Activated CD4-positive, alpha-beta T cell treated with anti-CD3 and anti-CD28 coated beads, Interleukin-2, Interleukin-6, amounts not matched to agents 100 ng/mL and 50 ng/mL, durations not matched to agents 16 hours and 8 hours (primary cell): ENCODE measurements at regions not wholly inside any gene's neighbourhood (a gene's known extent, or its start where the extent isn't known, plus 50 kb on each side); places are given as distances from the start of the nearest gene placed in this dataset.
"Not testable (repeated sequence)": the region's sequence is repeated elsewhere in the genome, so short reads cannot be mapped to it uniquely, and the experiment has no call there.

Experiments
- DNase-seq: peaks from one replicate; pipeline ENCODE4 v3.0.0-alpha.2; 2020

GRCh38 chr6:133129556-133129955 lies 111.6 kb upstream of the EYA4 start:
- DNase-seq = no peak

DNA sequence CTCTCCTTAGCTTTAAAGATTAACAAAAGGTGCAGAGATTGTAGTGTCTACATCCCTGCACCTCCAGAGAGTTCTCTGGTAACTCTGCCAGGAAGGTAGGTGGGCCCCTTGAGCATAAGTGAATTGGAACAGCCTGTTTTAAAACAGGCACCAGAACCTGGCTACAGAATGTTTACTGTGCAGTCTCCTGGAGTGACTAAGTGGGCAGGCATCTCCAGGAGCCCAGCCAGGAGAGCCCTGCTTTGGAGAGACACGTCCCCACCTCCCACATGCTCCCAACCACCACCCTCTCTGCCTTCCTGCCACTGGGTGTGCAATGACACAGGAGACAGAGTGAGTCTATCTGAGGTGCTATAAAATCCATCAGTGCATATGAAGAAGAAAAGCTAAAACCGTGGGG lies 110.3 kb upstream of the EYA4 start:
- DNase-seq = no peak

GRCh38 chr6:133131621-133132465 lies 109.3 kb upstream of the EYA4 start:
- no peak for DNase-seq

GRCh38 chr6:133132466-133132971 lies 108.6 kb upstream of the EYA4 start:
- DNase-seq = no peak

GRCh38 chr6:133136177-133136880 lies 104.8 kb upstream of the EYA4 start:
- DNase-seq = no peak

DNA sequence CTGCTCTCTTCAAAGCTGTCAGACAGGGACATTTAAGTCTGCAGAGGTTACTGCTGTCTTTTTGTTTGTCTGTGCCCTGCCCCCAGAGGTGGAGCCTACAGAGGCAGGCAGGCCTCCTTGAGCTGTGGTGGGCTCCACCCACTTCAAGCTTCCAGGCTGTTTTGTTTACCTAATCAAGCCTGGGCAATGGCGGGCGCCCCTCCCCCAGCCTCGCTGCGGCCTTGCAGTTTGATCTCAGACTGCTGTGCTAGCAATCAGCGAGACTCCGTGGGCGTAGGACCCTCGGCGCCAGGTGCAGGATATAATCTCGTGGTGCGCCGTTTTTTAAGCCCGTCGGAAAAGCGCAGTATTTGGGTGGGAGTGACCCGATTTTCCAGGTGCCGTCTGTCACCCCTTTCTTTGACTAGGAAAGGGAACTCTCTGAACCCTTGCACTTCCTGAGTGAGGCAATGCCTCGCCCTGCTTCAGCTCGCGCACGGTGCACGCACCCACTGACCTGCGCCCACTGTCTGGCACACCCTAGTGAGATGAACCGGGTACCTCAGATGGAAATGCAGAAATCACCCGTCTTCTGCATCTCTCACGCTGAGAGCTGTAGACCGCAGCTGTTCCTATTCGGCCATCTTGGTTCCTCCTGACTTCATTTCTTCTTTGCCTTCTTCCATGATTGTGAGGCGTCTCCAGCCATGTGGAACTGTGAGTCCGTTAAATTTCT lies 93.5 kb upstream of the EYA4 start:
- not testable (repeated sequence) for DNase-seq

DNA sequence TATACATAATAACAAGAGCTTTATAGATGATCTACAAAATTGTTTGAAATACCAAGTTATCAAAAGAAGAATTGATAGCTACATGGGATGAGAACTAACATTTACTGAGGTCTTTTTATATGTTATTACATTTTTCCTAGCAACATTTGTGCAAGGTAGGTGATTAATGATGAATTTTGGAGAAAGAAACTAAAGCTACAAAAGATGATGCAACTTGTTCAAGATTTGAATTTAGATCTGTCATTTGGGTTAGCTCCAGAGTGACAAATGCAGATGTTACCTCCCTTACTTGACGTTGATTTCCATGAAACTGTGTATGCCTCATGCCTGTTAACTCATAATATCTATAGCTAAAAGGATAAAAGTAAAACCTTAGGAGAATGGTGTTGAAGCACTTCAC lies 84.5 kb upstream of the EYA4 start:
- no peak for DNase-seq

GRCh38 chr6:133157995-133158394 lies 83.2 kb upstream of the EYA4 start:
- no peak for DNase-seq

DNA sequence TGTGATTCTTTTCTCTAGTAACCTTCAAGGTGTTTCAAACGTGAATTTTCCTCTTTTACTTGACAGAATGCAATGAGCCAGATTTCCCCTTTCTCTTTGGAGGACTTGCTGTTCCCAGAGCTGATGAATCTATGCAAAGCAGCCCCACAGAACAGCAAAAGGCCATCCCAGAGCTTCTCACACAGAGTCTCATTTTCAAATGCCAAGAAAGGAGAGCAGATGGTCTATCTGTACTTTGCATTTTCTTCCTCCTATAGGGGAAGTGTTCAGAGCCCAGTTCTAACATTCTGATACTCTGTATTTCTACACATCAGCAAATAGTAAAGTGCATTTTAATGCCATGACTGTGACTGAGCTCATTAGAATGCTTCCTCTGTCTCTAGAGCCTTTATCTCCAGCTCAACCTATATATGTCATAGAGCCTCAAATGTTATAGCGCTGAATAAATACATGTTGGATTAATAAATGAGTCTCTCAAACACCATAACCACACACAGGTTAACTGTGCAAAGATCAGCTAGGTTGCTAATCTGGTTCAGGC lies 81.8 kb upstream of the EYA4 start:
- no peak for DNase-seq

DNA sequence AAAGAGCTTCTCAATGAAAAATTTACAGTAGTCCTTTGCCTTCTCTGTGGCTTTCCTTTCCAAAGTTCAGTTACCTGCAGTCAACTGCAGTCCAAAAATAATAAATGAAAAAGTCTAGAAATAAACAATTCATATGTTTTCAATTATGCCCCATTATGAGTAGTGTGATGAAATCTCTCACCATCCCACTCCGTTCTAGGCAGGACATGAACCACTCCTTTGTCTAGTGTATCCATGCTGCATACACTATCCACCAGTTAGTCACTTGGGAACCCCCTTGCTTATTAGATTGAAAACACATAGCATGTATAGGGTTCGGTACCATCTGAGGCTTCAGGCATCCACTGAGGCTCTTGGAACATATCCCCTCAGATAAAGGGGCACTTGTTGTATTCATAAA lies 80.6 kb upstream of the EYA4 start:
- no peak for DNase-seq

GRCh38 chr6:133165235-133165634 lies 75.9 kb upstream of the EYA4 start:
- no peak for DNase-seq

DNA sequence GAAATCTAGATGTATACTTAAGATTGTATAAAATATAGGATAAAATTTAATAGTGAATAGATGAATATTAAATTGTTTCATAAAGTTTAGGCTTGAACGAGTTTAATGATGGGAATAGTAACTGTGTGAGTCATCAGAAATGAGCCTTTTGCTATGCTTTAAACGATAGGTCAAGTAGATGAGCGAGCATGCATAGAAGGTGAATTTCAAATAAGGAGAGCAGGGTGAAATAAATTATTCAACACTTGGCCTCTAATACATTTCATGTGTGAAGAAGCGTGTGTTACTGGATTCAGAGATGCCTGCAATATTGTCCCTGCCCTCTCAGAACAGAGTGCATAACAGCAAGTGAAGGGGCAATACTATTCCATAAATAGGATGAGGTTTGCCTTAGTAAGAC lies 74.4 kb upstream of the EYA4 start:
- DNase-seq = no peak

DNA sequence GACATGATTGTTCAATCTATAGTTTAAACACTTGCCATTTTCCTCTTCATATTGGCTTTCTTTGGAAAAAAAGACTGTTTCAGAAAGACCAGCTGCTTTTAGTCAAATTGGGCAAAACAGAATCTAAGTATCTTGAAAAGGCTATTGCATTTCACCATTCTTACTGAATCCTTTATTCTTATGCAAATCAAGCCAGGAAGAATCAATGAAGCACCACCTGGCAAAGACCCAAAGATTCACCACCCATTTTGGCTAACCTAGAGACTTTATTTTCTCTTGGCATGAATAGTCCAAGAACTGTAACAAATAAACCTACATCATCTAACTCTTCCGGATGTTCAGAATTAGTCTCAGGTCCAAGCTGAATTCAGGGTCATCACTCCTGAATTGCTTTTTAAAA lies 71.3 kb upstream of the EYA4 start:
- no peak for DNase-seq

DNA sequence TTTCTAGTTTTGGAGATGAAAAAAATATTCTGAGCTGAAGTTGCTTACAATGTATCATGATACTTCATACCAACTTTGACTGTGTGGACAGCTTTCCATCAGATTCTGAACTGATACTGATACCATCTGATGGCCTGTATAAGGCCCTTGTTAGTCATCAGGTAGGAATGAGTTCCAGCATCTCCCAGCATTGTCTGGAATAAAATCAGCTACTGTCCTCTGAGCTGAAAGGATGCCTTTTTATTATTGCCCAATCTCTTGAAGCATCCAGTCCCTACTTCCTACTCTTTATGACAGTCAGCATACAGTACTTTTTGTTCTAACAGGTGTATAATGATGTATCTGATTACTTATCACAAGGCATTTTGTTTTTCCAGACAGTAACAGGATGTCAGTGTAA lies 70.6 kb upstream of the EYA4 start:
- DNase-seq = no peak

GRCh38 chr6:133171989-133172604 lies 69.1 kb upstream of the EYA4 start:
- DNase-seq = no peak

- DNase-seq = no peak
Observed at GRCh38 chr6:133173276-133173675, 67.9 kb upstream of the EYA4 start.

GRCh38 chr6:133179481-133179880 lies 61.7 kb upstream of the EYA4 start:
- no peak for DNase-seq

DNA sequence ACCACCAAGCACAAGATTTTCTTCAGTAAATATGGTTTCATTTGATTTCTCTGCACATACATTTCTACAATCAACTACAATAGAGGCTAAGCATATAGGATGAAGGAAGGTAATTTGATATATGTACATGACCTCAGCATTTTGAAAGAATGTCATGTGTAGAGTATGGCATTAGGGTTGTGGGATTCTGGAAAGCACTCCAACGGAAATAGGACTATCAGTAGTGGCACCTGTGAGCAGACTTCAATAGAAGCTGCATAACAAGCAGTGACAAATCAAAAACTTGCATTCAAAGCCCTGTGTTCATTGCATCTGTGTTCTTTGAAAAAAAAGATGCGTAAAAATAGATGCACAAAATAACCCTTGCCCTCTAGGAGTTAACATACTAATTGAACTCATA lies 57.5 kb upstream of the EYA4 start:
- no peak for DNase-seq

GRCh38 chr6:133184798-133185372 lies 56.3 kb upstream of the EYA4 start:
- DNase-seq = peak; percentile 10

DNA sequence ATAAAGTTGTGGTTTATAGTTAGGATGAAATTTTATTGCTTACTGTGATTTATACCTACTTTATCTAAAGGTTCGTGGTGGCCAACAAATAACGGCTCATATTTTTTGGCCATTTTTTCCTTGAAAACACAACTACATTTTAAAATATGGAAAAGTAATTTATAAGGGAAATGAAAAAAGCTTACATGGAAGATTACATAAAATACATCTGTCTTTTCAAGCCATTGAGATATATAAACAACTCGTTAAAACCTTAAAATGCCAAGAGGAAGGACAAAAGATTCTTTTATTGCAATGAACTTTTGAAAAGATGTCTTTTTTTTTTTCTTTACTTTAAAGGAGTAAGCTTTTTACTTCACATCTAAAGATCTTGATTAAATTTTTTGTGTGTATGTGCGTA lies 55.4 kb upstream of the EYA4 start:
- no peak for DNase-seq

- DNase-seq = no peak
Observed at GRCh38 chr6:133187114-133187513, 54.0 kb upstream of the EYA4 start.

- no peak for DNase-seq
Observed at GRCh38 chr6:133187657-133188453, 53.3 kb upstream of the EYA4 start.
